EH (cell line): ENCODE measurements at regions not wholly inside any gene's neighbourhood (a gene's known extent, or its start where the extent isn't known, plus 50 kb on each side); places are given as distances from the start of the nearest gene placed in this dataset.

Experiments
- DNase-seq: peaks from one replicate; pipeline ENCODE4 v3.0.0-alpha.2; 2015; ENCODE audit warnings: low read depth

DNA sequence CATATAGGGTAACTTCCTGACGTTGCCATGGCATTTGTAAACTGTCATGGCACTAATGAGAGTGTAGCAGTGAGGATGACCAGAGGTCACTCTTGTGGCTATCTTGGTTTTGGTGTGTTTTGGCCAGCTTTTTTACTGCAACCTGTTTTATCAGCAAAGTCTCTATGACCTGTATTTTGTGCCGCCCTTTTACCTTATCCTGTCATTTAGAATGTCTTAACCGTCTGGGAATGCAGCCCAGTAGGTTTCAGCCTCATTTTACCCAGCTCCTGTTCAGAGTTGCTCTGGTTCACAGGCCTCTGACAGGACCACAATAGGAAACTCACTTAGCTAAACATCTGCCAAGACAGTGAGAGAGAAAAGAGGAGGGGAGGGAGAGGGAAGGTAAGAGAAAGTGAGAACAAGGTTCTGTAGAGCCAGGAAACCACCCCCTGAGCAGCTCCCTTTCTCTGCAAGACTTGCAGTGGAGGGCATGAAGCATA, 64.8 kb upstream of the PLEKHG3 start:
- DNase-seq: peak; percentile 78

DNA sequence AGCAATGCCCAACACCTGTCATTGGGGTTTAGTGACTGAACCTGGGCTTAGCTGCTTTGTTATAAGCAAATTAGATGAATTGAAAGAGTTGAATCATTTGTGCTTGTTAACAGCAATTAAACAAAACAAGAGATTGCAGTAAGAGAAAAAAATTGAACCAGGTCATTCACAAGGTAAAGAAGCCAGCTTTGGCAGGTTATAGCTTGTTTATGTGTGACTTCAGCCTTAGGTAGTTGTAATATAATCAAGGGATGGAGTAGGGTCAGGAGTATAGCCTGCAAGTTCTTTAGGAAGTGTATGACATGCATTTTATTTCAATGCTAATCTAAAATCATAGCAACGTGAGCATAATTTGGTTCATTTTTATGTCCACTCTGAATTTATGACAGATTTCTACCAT, 63.4 kb upstream of the PLEKHG3 start:
- DNase-seq: no peak

GRCh38 chr14:64641760-64642159, 62.5 kb upstream of the PLEKHG3 start:
- DNase-seq: no peak

DNA sequence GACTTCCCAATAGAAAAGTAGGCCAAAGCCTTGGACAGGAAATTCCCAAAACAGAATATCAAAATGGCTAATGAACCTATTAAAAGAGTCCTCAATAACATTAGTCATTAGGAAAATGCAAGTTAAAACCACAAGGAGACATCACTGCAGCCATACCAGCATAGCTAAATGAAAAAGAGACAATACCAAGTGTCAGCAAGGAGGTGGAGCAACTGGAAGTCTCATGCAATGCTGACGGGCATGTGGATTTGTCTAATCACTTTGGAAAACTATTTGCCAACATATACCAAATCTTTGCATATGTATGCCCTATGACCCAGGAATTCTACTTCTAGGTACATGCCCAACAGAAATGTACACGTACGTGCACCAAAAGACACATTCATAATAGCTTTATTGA, 60.5 kb upstream of the PLEKHG3 start:
- no peak for DNase-seq

- DNase-seq: no peak
Measured at GRCh38 chr14:64644629-64645028, 59.6 kb upstream of the PLEKHG3 start.

- peak; percentile 100 for DNase-seq
Measured at GRCh38 chr14:64645220-64645892, 58.9 kb upstream of the PLEKHG3 start.

DNA sequence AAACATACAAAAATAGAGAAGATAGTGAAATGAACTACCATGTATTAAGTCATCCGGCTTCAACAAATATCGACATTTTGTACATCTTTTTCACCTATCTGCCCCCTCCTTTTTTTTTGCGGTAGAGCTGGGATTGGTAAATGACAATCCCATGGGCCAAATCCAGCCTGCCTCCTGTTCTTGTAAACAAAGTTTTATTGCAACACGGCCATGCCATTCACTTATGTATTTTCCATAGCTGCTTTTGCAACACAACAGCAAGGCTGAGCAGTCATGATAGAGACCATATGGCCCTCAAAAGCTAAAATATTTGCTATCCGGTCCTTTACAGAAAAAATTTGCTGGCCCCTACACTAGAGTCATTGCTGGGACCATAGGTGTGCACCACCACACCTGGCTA, 58.1 kb upstream of the PLEKHG3 start:
- peak; percentile 83 for DNase-seq

GRCh38 chr14:64649383-64649998, 54.7 kb upstream of the PLEKHG3 start:
- peak; percentile 67 for DNase-seq

DNA sequence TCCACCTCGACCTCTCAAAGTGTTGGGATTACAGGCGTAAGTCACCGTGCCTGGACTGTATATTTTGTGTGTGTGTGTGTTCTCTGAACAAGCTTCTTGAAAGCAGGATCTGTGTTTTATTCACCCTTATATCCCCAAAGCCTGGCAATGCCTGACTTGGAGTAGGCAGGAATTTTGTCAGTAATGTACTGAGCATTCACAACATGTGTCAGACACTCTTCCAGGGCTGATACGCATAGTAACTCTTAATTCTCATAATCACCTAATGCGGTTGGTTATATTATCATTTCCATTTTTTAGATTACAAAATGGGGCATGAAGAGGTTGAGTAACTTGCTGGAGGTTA, 50.4 kb upstream of the PLEKHG3 start:
- no peak for DNase-seq

DNA sequence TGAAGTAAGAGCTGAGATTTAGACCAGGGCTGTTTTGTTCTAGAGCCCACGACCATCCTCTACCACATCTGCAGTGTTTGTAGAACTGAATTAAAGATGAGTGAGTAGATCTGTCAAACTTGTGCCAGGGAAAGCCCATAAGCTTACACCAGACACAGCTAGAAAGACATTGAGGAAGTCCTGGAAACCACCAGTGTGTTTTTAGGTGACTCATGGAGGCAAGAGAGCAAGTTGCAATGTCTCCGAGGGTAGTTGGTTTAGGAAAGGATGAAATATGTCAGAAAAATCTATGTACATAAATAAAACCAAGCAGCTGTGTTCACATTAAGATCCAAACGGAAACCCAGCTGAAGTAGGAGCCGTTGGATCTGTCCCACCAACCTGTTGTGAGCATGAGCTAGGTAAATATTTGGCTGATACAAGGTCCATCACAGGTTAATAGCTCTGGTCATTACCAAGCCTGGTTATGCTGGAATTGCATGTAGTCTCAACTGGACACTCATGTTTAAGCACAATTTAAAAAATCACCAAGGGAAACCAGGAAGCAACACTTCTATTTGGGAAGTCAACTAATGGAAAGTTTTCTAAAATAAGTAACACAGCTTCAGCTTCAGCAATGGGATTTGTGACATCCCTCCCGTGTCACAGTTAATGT, 49.9 kb upstream of the PLEKHG3 start:
- DNase-seq: peak; percentile 93
